Suprapubic skin (tissue), 4 donors: ENCODE measurements at regions not wholly inside any gene's neighbourhood (a gene's known extent, or its start where the extent isn't known, plus 50 kb on each side); places are given as distances from the start of the nearest gene placed in this dataset.

Source experiments
- CTCF ChIP-seq, 2 donors: fragments of 200-600 bp in 1 of 2; fragments of 450-650 bp in 1 of 2; sonication (generic) in 1 of 2; IDR thresholded peaks; one replicate each; pipeline ENCODE4 v1.5.1; 2016 to 2019; ENCODE audit warnings: antibody characterized with exemption in 2 of 2, mild to moderate bottlenecking in 1 of 2, moderate library complexity in 1 of 2
- POLR2A ChIP-seq, 2 donors: fragments of 450-650 bp; IDR thresholded peaks; one replicate each; pipeline ENCODE4 v1.6.1; 2017; ENCODE audit warnings: antibody characterized with exemption in 2 of 2, mild to moderate bottlenecking in 2 of 2, moderate library complexity in 2 of 2
- POLR2AphosphoS5 ChIP-seq, 3 donors: sonication (generic); formaldehyde crosslinking; IDR thresholded peaks; one replicate each; pipeline ENCODE4 v1.6.1; 2017; ENCODE audit warnings: antibody characterized with exemption in 3 of 3

GRCh38 chr15:39320355-39320754, 260.5 kb upstream of the THBS1 start:
- TF ChIP-seq POLR2A (IDR thresholded peaks at IDR 0.05) (no peak), CTCF (IDR thresholded peaks at IDR 0.05) (no peak), POLR2AphosphoS5 (IDR thresholded peaks at IDR 0.05) (no peak)
